HepG2 (cell line): ENCODE measurements at regions not wholly inside any gene's neighbourhood (a gene's known extent, or its start where the extent isn't known, plus 50 kb on each side); places are given as distances from the start of the nearest gene placed in this dataset.

Source experiments
- HNRNPUL1 ChIP-seq: fragments of 200-400 bp; formaldehyde crosslinking; IDR thresholded peaks from 2 replicates; pipeline ENCODE4 v1.6.1; 2017; ENCODE audit warnings: low read depth, mild to moderate bottlenecking, low read length, moderate library complexity
- KDM1A ChIP-seq: IDR thresholded peaks from 2 replicates; pipeline ENCODE4 v1.6.1; 2016; ENCODE audit warnings: missing compliant biosample characterization
- ZNF234 ChIP-seq: sonication (generic); formaldehyde crosslinking; conservative IDR thresholded peaks from 2 replicates; pipeline ENCODE4 v1.5.1; 2020; ENCODE audit warnings: mild to moderate bottlenecking, missing genetic modification reagents
- ZNF777 ChIP-seq: sonication (generic); formaldehyde crosslinking; IDR thresholded peaks from 2 replicates; pipeline ENCODE4 v1.4.0; 2020; ENCODE audit warnings: missing genetic modification reagents
- TF ChIP-seq, protein P1 (sequence below): IDR thresholded peaks from 2 replicates; pipeline ENCODE4 v1.6.1; 2016; ENCODE audit warnings: low read depth, missing genetic modification reagents, missing compliant biosample characterization
- TF ChIP-seq, protein P2 (sequence below): sonication (generic); formaldehyde crosslinking; IDR thresholded peaks from 2 replicates; pipeline ENCODE4 v1.4.0; 2020; ENCODE audit warnings: missing genetic modification reagents

DNA sequence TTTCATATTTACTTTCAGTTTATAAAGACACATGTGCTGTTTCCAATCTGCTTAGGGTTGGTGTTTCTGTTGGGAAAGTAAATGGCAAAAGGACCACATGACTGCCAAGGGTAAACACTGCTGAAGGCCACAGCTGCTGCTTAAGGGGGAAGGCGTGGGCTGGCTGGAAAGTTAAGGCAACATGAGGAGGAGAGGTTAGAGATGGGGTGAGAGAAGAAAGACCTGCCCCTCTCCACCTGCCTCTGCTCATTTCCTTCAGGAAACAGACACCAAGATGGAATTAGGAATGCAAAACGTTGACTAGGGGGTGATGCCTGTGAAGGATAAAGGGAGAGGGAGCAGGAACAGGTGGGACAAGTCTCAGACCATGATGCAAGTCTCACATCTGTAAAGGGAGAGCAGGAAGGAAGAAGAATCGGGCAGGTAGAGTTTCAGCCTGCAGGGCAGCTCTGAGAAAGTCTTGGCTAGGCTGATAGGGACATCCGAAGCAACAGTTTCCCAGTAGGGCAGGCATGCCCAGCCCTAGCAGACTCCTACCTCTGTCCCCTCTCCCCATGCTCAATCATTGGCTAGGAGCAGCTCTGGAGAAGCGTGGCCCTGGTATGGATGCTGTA, 86.0 kb downstream of the CDC42EP3 start (continued):
- TF ChIP-seq, protein P1, sequence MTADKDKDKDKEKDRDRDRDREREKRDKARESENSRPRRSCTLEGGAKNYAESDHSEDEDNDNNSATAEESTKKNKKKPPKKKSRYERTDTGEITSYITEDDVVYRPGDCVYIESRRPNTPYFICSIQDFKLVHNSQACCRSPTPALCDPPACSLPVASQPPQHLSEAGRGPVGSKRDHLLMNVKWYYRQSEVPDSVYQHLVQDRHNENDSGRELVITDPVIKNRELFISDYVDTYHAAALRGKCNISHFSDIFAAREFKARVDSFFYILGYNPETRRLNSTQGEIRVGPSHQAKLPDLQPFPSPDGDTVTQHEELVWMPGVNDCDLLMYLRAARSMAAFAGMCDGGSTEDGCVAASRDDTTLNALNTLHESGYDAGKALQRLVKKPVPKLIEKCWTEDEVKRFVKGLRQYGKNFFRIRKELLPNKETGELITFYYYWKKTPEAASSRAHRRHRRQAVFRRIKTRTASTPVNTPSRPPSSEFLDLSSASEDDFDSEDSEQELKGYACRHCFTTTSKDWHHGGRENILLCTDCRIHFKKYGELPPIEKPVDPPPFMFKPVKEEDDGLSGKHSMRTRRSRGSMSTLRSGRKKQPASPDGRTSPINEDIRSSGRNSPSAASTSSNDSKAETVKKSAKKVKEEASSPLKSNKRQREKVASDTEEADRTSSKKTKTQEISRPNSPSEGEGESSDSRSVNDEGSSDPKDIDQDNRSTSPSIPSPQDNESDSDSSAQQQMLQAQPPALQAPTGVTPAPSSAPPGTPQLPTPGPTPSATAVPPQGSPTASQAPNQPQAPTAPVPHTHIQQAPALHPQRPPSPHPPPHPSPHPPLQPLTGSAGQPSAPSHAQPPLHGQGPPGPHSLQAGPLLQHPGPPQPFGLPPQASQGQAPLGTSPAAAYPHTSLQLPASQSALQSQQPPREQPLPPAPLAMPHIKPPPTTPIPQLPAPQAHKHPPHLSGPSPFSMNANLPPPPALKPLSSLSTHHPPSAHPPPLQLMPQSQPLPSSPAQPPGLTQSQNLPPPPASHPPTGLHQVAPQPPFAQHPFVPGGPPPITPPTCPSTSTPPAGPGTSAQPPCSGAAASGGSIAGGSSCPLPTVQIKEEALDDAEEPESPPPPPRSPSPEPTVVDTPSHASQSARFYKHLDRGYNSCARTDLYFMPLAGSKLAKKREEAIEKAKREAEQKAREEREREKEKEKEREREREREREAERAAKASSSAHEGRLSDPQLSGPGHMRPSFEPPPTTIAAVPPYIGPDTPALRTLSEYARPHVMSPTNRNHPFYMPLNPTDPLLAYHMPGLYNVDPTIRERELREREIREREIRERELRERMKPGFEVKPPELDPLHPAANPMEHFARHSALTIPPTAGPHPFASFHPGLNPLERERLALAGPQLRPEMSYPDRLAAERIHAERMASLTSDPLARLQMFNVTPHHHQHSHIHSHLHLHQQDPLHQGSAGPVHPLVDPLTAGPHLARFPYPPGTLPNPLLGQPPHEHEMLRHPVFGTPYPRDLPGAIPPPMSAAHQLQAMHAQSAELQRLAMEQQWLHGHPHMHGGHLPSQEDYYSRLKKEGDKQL (CRISPR knock-in tag): no peak
- TF ChIP-seq KDM1A (no peak), ZNF234 (CRISPR knock-in tag) (no peak), ZNF777 (CRISPR knock-in tag) (no peak), HNRNPUL1 (no peak)
- TF ChIP-seq, protein P2, sequence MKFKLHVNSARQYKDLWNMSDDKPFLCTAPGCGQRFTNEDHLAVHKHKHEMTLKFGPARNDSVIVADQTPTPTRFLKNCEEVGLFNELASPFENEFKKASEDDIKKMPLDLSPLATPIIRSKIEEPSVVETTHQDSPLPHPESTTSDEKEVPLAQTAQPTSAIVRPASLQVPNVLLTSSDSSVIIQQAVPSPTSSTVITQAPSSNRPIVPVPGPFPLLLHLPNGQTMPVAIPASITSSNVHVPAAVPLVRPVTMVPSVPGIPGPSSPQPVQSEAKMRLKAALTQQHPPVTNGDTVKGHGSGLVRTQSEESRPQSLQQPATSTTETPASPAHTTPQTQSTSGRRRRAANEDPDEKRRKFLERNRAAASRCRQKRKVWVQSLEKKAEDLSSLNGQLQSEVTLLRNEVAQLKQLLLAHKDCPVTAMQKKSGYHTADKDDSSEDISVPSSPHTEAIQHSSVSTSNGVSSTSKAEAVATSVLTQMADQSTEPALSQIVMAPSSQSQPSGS (CRISPR knock-in tag): no peak
- TF ChIP-seq, all 625 proteins: peak for 0
